Activated naive CD8-positive, alpha-beta T cell treated with anti-CD3 and anti-CD28 coated beads for 36 hours (primary cell): ENCODE measurements at regions not wholly inside any gene's neighbourhood (a gene's known extent, or its start where the extent isn't known, plus 50 kb on each side); places are given as distances from the start of the nearest gene placed in this dataset.

Experiments
- DNase-seq: peaks from one replicate; pipeline ENCODE4 v3.0.0; 2021
- H3K27ac Mint-ChIP-seq: one replicate; pipeline ENCODE4 v1.8.0; 2022; ENCODE audit warnings: mild to moderate bottlenecking, moderate library complexity, mixed read lengths
- H3K27me3 Mint-ChIP-seq: one replicate; pipeline ENCODE4 v1.8.0; 2022; ENCODE audit warnings: mild to moderate bottlenecking, mixed read lengths
- H3K36me3 Mint-ChIP-seq: one replicate; pipeline ENCODE4 v1.8.0; 2021; ENCODE audit warnings: mild to moderate bottlenecking, mixed read lengths
- H3K4me1 Mint-ChIP-seq: one replicate; pipeline ENCODE4 v1.8.0; 2021; ENCODE audit warnings: mixed read lengths
- H3K4me3 Mint-ChIP-seq: one replicate; pipeline ENCODE4 v1.8.0; 2022; ENCODE audit warnings: mild to moderate bottlenecking, moderate library complexity, mixed read lengths
- H3K9me3 Mint-ChIP-seq: one replicate; pipeline ENCODE4 v1.8.0; 2022; ENCODE audit warnings: mixed read lengths

DNA sequence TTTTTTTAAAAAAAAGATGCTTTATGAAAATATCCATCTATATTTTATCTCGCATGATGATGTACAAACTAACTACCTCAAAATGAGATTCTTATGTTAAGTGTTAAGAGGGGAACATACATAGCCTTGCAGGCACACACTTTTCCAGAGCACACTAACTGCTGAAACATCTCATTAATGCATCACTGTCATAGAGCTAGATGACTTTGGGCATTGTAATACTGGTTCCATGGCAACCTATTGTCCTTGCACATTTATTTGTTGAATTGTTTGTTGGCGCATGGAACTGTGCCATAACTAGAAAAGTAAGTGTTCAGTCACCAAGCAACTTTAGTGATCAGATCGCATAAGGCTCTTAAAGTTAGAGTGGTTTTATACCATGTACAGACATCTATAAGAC, 348.3 kb downstream of the GALC start:
- H3K9me3 Mint-ChIP-seq = peaks cover 8% of the 10 kb centered on the region

GRCh38 chr14:87643005-87643404, 350.0 kb downstream of the GALC start:
- H3K9me3 Mint-ChIP-seq = no peaks in the 10 kb centered on the region
- no peaks in the 10 kb centered on the region for H3K4me1 Mint-ChIP-seq
- no peaks in the 10 kb centered on the region for H3K36me3 Mint-ChIP-seq
- no peaks in the 10 kb centered on the region for H3K27me3 Mint-ChIP-seq
- H3K27ac Mint-ChIP-seq = no peak overlapping the region
- DNase-seq = no peak
- H3K4me3 Mint-ChIP-seq = no peak overlapping the region

More for the DNA sequence above, 348.3 kb downstream of the GALC start:
- no peak overlapping the region for H3K4me3 Mint-ChIP-seq
- no peaks in the 10 kb centered on the region for H3K4me1 Mint-ChIP-seq
- H3K27ac Mint-ChIP-seq = no peak overlapping the region
- H3K27me3 Mint-ChIP-seq = no peaks in the 10 kb centered on the region
- H3K36me3 Mint-ChIP-seq = no peaks in the 10 kb centered on the region
- no peak for DNase-seq

DNA sequence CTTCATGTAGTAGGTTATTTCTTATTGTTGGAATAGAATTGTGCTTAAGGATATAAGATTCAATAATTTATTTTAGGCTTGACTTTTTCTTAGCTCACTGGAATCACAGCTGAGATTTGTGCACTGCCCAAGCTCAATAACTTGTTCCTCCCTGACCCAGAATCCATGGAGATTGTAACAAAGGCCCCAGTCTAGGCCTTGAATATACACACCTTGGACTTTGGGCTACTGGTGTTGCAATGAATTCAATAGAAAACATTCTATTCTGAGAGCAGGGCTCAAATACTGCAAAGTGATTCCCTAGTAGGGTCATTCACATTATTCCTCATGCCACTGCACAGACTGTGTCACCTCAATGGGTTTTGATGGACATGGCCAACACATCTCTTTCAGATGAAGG, 352.4 kb downstream of the GALC start:
- DNase-seq = no peak
- H3K4me1 Mint-ChIP-seq = no peaks in the 10 kb centered on the region
- no peak overlapping the region for H3K4me3 Mint-ChIP-seq
- no peaks in the 10 kb centered on the region for H3K9me3 Mint-ChIP-seq
- no peaks in the 10 kb centered on the region for H3K36me3 Mint-ChIP-seq
- no peaks in the 10 kb centered on the region for H3K27me3 Mint-ChIP-seq
- H3K27ac Mint-ChIP-seq = no peak overlapping the region

DNA sequence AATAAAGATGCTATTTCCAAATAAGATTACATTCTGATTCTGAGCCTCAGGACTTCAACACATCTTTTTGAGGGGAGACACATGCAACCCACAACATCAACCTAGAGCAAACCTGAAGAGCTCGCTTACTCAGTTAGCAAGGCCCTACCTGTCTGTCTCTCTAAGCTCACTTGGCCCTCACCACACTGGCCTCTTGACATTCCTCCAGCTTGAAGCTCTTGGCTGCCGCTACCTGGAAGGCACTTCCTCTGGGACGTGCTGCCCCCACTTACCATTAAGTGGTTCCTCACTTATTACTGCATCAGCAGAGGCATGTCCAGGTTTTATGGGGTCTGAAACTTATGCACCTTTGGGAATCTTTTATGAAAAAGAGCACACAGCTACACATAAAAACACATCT, 354.8 kb downstream of the GALC start:
- no peaks in the 10 kb centered on the region for H3K27me3 Mint-ChIP-seq
- no peaks in the 10 kb centered on the region for H3K9me3 Mint-ChIP-seq
- H3K4me3 Mint-ChIP-seq = no peak overlapping the region
- H3K27ac Mint-ChIP-seq = no peak overlapping the region
- H3K36me3 Mint-ChIP-seq = no peaks in the 10 kb centered on the region
- no peak for DNase-seq
- no peaks in the 10 kb centered on the region for H3K4me1 Mint-ChIP-seq

- H3K36me3 Mint-ChIP-seq = no peaks in the 10 kb centered on the region
- H3K4me3 Mint-ChIP-seq = no peak overlapping the region
- no peak for DNase-seq
- no peaks in the 10 kb centered on the region for H3K27me3 Mint-ChIP-seq
- H3K9me3 Mint-ChIP-seq = no peaks in the 10 kb centered on the region
- no peaks in the 10 kb centered on the region for H3K4me1 Mint-ChIP-seq
- H3K27ac Mint-ChIP-seq = no peak overlapping the region
These were observed 357.5 kb downstream of the GALC start for GRCh38 chr14:87635442-87635841.

DNA sequence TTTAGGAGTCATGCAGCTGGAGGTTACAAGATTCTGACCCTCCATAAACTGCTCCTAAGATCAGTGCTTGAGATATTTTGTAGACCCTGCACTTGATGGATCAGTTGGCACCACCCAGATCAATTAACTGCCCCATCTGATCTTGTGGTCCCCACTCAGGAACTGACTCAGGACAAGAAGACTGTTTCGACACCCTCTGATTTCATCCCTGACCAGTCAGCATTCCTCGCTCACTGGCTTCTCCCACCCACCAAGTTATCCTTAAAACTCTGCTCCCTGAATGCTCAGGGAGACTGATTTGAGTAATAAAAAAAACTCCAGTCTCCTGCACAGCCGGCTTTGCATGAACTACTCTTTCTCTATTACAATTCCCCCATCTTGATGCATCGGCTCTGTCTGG, 360.2 kb downstream of the GALC start:
- no peak overlapping the region for H3K4me3 Mint-ChIP-seq
- H3K4me1 Mint-ChIP-seq = no peaks in the 10 kb centered on the region
- DNase-seq = no peak
- H3K27ac Mint-ChIP-seq = no peak overlapping the region
- no peaks in the 10 kb centered on the region for H3K9me3 Mint-ChIP-seq
- H3K27me3 Mint-ChIP-seq = no peaks in the 10 kb centered on the region
- H3K36me3 Mint-ChIP-seq = no peaks in the 10 kb centered on the region

- Mint-ChIP-seq H3K36me3 (no peaks in the 10 kb centered on the region), H3K4me1 (no peaks in the 10 kb centered on the region), H3K27ac (no peak overlapping the region), H3K9me3 (no peaks in the 10 kb centered on the region), H3K27me3 (no peaks in the 10 kb centered on the region), H3K4me3 (no peak overlapping the region)
- no peak for DNase-seq
These were observed 362.1 kb downstream of the GALC start for GRCh38 chr14:87630846-87631245.

- Mint-ChIP-seq H3K27me3 (no peaks in the 10 kb centered on the region), H3K9me3 (no peaks in the 10 kb centered on the region), H3K4me3 (no peak overlapping the region), H3K4me1 (no peaks in the 10 kb centered on the region), H3K27ac (no peak overlapping the region), H3K36me3 (no peaks in the 10 kb centered on the region)
- DNase-seq = no peak
These were observed 363.2 kb downstream of the GALC start for GRCh38 chr14:87629788-87630187.

DNA sequence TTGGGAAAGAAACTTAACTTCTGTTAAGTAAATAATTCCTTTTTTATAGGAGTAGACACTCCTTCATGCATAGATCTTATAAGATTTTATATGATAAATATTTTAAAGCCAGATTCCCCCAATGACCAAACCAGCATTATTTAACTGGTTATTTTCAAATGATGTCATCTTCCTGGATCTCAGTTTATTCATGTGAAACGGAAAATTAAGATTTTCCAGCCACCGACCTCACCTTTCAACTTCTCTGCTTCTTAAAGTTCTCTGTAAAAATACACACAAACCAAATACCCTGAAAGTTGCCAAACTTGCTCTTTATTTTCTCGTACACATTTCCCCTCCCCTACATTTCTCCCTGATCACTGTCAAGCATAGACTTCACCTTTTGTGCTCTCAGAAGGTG, 364.2 kb downstream of the GALC start:
- H3K27me3 Mint-ChIP-seq = no peaks in the 10 kb centered on the region
- H3K36me3 Mint-ChIP-seq = no peaks in the 10 kb centered on the region
- no peaks in the 10 kb centered on the region for H3K9me3 Mint-ChIP-seq
- no peak for DNase-seq
- H3K27ac Mint-ChIP-seq = no peak overlapping the region
- H3K4me3 Mint-ChIP-seq = no peak overlapping the region
- H3K4me1 Mint-ChIP-seq = no peaks in the 10 kb centered on the region

DNA sequence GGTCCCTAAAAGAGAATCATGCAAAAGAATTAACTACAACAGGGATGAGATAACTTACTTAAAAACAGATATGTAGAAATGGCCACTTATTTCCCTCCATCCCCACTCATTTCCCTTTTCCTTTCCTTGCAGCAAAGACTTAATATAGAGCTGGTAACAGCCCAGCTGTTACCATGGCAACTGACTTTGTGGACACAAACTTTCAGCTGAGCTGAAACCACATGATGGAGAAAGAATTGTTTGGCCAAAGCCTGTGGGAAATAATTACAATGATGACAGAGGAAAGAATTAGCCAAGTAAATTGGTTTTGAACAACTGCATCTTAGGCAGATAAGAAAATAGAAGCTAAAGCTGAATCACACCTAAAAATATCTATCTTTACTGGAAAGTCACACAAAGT, 364.9 kb downstream of the GALC start:
- no peaks in the 10 kb centered on the region for H3K4me1 Mint-ChIP-seq
- no peaks in the 10 kb centered on the region for H3K27me3 Mint-ChIP-seq
- DNase-seq = no peak
- H3K9me3 Mint-ChIP-seq = no peaks in the 10 kb centered on the region
- no peak overlapping the region for H3K27ac Mint-ChIP-seq
- no peaks in the 10 kb centered on the region for H3K36me3 Mint-ChIP-seq
- H3K4me3 Mint-ChIP-seq = no peak overlapping the region

DNA sequence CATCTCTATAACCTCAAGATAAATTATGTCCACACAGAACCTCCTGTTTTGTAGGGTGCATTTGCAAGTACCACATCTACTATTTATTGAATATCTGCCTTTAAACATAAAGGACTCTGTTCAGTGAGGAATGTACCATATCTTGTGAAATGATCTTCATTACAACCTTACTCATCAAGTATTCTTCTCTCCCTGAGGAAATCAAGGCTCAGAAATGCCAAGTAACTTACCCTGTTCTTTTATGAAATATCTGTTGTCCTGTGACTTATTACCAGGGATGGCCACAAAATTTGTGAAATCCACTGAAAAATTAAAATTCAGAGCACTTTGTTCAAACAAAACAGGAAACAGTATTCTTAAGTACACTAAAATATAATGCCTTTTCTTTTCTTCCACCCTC, 366.7 kb downstream of the GALC start:
- Mint-ChIP-seq H3K4me3 (no peak overlapping the region), H3K27ac (no peak overlapping the region), H3K27me3 (no peaks in the 10 kb centered on the region), H3K4me1 (no peaks in the 10 kb centered on the region), H3K9me3 (peaks cover 4% of the 10 kb centered on the region), H3K36me3 (no peaks in the 10 kb centered on the region)
- DNase-seq = no peak

- Mint-ChIP-seq H3K4me3 (no peak overlapping the region), H3K27me3 (no peaks in the 10 kb centered on the region), H3K27ac (no peak overlapping the region), H3K36me3 (no peaks in the 10 kb centered on the region), H3K4me1 (no peaks in the 10 kb centered on the region), H3K9me3 (peaks cover 10% of the 10 kb centered on the region)
- no peak for DNase-seq
These were observed 369.4 kb downstream of the GALC start for GRCh38 chr14:87623616-87624015.

DNA sequence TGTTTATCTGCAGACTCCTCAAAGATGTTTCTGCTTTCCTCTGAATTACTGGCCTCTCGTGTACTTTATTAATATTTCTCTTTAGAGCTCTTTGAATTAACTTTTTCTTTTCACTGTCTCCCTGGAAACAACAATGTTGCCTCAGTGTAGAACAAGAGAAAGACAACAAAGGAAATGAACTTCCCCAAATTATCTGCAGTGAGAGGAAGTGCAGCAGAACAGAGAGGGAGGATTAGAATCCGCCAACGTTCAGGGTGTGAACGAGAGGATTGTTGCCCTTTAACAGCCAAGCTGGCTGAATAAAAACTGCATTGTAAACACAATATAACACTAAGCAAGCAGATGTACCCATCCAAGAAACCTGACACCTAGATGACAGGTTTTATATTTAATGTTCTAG, 375.9 kb downstream of the GALC start:
- H3K27me3 Mint-ChIP-seq = peaks cover 8% of the 10 kb centered on the region
- H3K27ac Mint-ChIP-seq = no peak overlapping the region
- H3K9me3 Mint-ChIP-seq = peaks cover 8% of the 10 kb centered on the region
- no peak overlapping the region for H3K4me3 Mint-ChIP-seq
- H3K4me1 Mint-ChIP-seq = no peaks in the 10 kb centered on the region
- no peak for DNase-seq
- no peaks in the 10 kb centered on the region for H3K36me3 Mint-ChIP-seq

DNA sequence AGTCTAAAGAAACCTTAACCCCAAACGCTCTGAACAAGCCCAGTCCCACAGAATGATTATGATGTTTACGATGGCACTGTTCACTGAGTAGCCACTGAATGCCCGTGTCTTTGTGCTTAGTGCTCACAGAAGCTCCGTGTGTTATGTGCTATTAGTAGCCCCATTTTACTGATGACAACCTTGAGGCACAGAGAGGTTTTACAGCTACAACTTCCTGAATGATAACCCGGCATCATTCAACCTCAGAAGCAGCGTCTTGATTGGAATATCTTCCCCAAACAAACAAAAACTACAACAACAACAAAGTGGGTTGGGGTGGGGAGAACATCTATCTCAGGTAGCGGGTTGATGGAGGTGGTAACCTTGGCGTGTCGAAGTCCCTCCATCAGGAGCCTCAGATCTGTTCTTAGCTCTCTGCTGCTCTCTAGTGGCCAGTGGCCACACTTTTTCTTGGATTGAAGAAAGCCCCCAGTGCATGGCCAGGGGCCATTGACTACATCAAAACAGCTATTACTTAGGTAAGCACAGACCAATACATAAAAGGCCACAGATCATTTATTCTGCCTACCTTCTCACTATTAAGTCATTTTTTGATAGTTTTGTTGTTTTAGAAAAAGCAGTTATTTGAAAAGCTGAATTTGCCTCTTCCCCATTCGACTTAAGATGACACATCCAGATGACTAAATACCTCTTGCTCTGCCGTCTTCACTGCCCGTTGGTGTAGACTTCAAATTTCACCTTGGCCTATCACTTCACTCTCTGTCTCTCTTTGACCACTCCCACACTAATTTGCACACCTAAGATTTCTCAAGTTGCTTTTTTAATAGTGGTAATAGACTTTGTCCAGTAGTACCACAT, 376.9 kb downstream of the GALC start:
- peaks cover 8% of the 10 kb centered on the region for H3K27me3 Mint-ChIP-seq
- no peak overlapping the region for H3K4me3 Mint-ChIP-seq
- no peak overlapping the region for H3K27ac Mint-ChIP-seq
- H3K36me3 Mint-ChIP-seq = no peaks in the 10 kb centered on the region
- DNase-seq = peak; percentile 25
- H3K9me3 Mint-ChIP-seq = peaks cover 5% of the 10 kb centered on the region
- no peaks in the 10 kb centered on the region for H3K4me1 Mint-ChIP-seq

- no peak for DNase-seq
- Mint-ChIP-seq H3K4me1 (no peaks in the 10 kb centered on the region), H3K27ac (no peak overlapping the region), H3K9me3 (no peaks in the 10 kb centered on the region), H3K36me3 (no peaks in the 10 kb centered on the region), H3K27me3 (peaks cover 8% of the 10 kb centered on the region), H3K4me3 (no peak overlapping the region)
These were observed 377.9 kb downstream of the GALC start for GRCh38 chr14:87615047-87615446.

DNA sequence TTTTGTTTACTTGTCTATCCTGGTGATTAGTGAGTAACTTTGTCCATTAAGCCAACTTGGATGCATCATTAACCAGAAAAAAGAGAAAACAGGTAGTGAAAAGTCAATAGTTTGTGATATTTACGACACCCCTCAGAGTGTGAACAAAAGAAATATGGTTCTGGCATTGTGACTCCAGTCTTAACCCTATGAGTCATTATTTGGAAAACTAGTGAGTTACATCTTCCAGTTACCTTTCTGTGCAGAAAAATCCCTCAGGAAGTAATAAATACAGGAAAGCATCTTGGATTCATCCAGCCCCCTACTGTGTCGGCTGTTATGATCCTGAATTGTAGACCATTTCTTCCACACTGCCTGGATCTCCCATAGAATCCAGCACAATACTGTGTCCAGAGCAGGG, 379.1 kb downstream of the GALC start:
- Mint-ChIP-seq H3K9me3 (no peaks in the 10 kb centered on the region), H3K4me1 (no peaks in the 10 kb centered on the region), H3K36me3 (no peaks in the 10 kb centered on the region), H3K27ac (no peak overlapping the region), H3K4me3 (no peak overlapping the region), H3K27me3 (peaks cover 8% of the 10 kb centered on the region)
- DNase-seq = no peak
